Transverse colon (tissue), 4 donors: ENCODE measurements at regions not wholly inside any gene's neighbourhood (a gene's known extent, or its start where the extent isn't known, plus 50 kb on each side); places are given as distances from the start of the nearest gene placed in this dataset.

Source experiments
- DNase-seq: peaks from one replicate; pipeline ENCODE4 v3.0.0-alpha.2; 2019
- H3K27ac ChIP-seq, 4 donors: fragments of 200-600 bp; sonication (generic); 2 replicates each; pipeline ENCODE4 v1.5.1; 2016 to 2018; ENCODE audit warnings: inconsistent platforms in 4 of 4
- H3K27me3 ChIP-seq: fragments of 200-600 bp; sonication (generic); 2 replicates; pipeline ENCODE4 v1.5.1; 2017; ENCODE audit warnings: inconsistent platforms
- H3K36me3 ChIP-seq, 4 donors: fragments of 200-600 bp; sonication (generic); 2 replicates each; pipeline ENCODE4 v1.5.1; 2017 to 2019; ENCODE audit warnings: inconsistent platforms in 4 of 4
- H3K4me1 ChIP-seq, 4 donors: fragments of 200-600 bp; sonication (generic); 2 replicates each; pipeline ENCODE4 v1.5.1; 2017 to 2020; ENCODE audit warnings: inconsistent platforms in 4 of 4
- H3K4me3 ChIP-seq, 4 donors: fragments of 200-600 bp; sonication (generic); 1 replicate in 1 of 4; 2 replicates in 3 of 4; pipeline versions ENCODE4 v1.5.1 to v1.6.1; 2017 to 2019; ENCODE audit warnings: inconsistent platforms in 4 of 4
- H3K9me3 ChIP-seq, 2 donors: fragments of 200-600 bp; sonication (generic); 2 replicates each; pipeline ENCODE4 v1.5.1; 2017 to 2019; ENCODE audit warnings: inconsistent platforms in 2 of 2
- EP300 ChIP-seq: sonication (generic); formaldehyde crosslinking; IDR thresholded peaks from one replicate; pipeline ENCODE4 v1.6.1; 2017; ENCODE audit warnings: antibody characterized with exemption, low read depth
- POLR2A ChIP-seq: fragments of 450-650 bp; IDR thresholded peaks from one replicate; pipeline ENCODE4 v1.6.1; 2016; ENCODE audit warnings: antibody characterized with exemption, mild to moderate bottlenecking, moderate library complexity
- POLR2AphosphoS5 ChIP-seq, 3 donors: sonication (generic); formaldehyde crosslinking; IDR thresholded peaks; one replicate each; pipeline ENCODE4 v1.6.1; 2016; ENCODE audit warnings: antibody characterized with exemption in 3 of 3
- WGBS, 2 donors: methylation state at CpG; one replicate each; pipeline ENCODE4 v1.1.5; 2018; ENCODE audit warnings: low coverage in 1 of 2; 5-methylcytosine and 5-hydroxymethylcytosine counted together
- in situ Hi-C, 4 donors: fragments of 200-750 bp; cut with MboI; loops; one replicate each; pipeline versions ENCODE4 v1.15.0 to v1.15.1; 2017; ENCODE audit warnings: low sequenced_read_pairs in 3 of 4, low pct_ligation_motif_present in 1 of 4, low pct_unique_long_range_greater_than_20kb in 1 of 4
- intact Hi-C: fragments of 100-400 bp; cut with DNase I; formaldehyde crosslinking; loops from one replicate; pipeline ENCODE4 v1.15.1; 2023; ENCODE audit warnings: low total_unique reads
- TF ChIP-seq, protein P1 (sequence below), 5 experiments: fragments of 200-600 bp in 3 of 5; fragments of 450-650 bp in 2 of 5; sonication (generic) in 3 of 5; IDR thresholded peaks; 1 replicate in 2 of 5; 2 replicates in 3 of 5; pipeline ENCODE4 v1.5.1; 2016 to 2017; ENCODE audit warnings: antibody characterized with exemption in 5 of 5, inconsistent platforms in 3 of 5, mild to moderate bottlenecking in 2 of 5, moderate library complexity in 1 of 5

DNA sequence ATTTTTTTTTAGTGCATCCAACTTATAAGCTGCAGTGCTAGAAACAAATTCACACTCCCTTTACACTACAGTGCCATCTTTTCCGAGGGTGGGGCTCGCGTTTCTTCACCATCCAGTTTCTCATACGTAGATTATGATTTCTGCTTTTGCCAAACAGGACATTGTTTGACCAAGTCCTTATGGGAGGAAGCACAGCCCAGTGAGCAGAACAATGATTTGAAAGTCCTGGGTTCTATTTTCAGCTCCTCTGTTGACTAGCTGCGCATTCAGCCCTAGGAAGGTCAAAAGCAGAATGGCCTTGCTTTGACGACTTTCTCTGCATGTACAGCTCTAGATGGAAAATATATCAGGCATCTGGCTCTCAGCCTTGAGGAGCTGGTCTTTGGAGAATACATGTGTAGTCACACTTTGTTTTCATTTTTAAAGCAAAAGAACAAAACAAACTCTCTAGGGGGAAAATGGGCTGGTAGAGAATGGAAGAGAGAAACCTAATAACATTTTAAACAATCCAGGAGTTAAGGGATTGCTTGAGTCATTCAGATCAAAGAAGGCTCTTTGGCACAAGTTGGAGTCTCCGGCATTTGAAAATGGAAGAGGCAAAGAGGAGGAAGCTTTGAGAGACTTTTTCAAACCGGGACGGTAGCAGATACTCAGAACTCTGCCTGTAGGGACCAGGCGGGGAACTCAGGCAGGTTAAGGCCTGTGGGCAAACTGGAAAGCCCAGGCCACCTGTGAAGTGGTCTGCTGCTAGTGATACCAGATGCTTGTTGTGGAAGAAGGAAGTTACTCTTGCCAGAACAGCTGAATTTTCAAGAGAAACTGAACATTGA is 257.3 kb upstream of the PLEKHG7 start:
- H3K9me3 ChIP-seq: no peaks in the 10 kb centered on the region
- intact Hi-C loops (no loop called here), in situ Hi-C loops (no loop called here)
- peak overlapping the region; percentile 12 to 58 (median 44) for H3K27ac ChIP-seq
- 67 to 71% methylated on average over 5 to 10 of the region's 10 CpGs for WGBS, 2 donors
- no peaks in the 10 kb centered on the region for H3K36me3 ChIP-seq
- DNase-seq: peak; percentile 47
- TF ChIP-seq, protein P1, sequence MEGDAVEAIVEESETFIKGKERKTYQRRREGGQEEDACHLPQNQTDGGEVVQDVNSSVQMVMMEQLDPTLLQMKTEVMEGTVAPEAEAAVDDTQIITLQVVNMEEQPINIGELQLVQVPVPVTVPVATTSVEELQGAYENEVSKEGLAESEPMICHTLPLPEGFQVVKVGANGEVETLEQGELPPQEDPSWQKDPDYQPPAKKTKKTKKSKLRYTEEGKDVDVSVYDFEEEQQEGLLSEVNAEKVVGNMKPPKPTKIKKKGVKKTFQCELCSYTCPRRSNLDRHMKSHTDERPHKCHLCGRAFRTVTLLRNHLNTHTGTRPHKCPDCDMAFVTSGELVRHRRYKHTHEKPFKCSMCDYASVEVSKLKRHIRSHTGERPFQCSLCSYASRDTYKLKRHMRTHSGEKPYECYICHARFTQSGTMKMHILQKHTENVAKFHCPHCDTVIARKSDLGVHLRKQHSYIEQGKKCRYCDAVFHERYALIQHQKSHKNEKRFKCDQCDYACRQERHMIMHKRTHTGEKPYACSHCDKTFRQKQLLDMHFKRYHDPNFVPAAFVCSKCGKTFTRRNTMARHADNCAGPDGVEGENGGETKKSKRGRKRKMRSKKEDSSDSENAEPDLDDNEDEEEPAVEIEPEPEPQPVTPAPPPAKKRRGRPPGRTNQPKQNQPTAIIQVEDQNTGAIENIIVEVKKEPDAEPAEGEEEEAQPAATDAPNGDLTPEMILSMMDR (IDR thresholded peaks at IDR 0.05): no peak
- TF ChIP-seq POLR2AphosphoS5 (IDR thresholded peaks at IDR 0.05): peak in 1 of 3 donors; percentile 28
- H3K4me3 ChIP-seq: no peak overlapping the region
- H3K4me1 ChIP-seq: peaks cover 0 to 16% (median 11%) of the 10 kb centered on the region in 4 donors
- H3K27me3 ChIP-seq: no peaks in the 10 kb centered on the region

DNA sequence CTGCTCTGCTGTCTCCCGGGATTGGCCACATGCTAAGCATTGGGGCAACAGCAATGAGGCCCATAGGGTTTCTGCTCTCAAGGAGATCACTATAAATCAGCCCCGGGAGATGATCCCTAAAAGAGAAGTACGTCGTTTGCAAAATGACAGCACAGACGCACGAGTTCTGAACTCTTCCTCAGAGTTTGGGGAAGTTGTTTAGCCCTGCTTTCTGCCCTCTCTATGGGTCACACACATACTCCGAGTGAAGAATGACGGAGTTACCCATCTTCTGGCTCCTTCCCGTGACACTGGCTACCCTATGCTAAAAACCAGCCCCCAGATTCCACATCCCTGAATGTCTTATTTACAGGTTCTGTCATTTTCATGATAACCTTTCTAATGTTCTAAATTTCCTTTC is 258.0 kb upstream of the PLEKHG7 start:
- no peaks in the 10 kb centered on the region for H3K36me3 ChIP-seq
- no peaks in the 10 kb centered on the region for H3K9me3 ChIP-seq
- H3K27ac ChIP-seq: peak overlapping the region in 3 of 4 donors; percentile 3 to 58 (median 38)
- TF ChIP-seq POLR2A (peak; percentile 8), POLR2AphosphoS5 (IDR thresholded peaks at IDR 0.05) (no peak)
- 57 to 78% methylated on average over 4 to 9 of the region's 9 CpGs for WGBS, 2 donors
- intact Hi-C loops: no loop called here
- peak; percentile 24 for DNase-seq
- in situ Hi-C loops: no loop called here
- H3K27me3 ChIP-seq: no peaks in the 10 kb centered on the region
- peaks cover 0 to 17% (median 11%) of the 10 kb centered on the region in 4 donors for H3K4me1 ChIP-seq
- no peak overlapping the region for H3K4me3 ChIP-seq

DNA sequence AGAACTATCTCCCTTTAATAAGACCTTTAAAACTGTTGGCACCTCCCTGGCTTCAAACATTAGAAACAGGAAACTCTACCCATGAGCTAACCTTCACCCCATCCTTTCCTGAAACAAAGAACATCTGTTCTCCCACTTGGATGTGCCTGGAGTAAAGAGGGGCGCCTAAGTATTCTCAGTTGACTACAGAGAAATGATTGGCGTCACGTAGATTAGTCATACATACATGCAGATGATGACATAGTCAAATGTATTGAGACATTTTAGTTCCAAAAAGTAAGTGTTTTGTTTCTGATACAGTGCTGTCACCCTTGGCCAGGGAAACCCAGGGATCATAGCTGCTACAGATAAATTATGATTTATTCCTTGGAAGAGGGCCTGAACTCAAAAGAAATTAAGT is 260.0 kb upstream of the PLEKHG7 start:
- TF ChIP-seq EP300 (no peak), POLR2AphosphoS5 (IDR thresholded peaks at IDR 0.05) (no peak)
- TF ChIP-seq, protein P1 (IDR thresholded peaks at IDR 0.05): no peak
- intact Hi-C loops (no loop called here), in situ Hi-C loops (no loop called here)
- DNase-seq: no peak
- H3K27ac ChIP-seq: no peak overlapping the region
- H3K4me1 ChIP-seq: peaks cover 0 to 20% (median 11%) of the 10 kb centered on the region in 4 donors
- no peaks in the 10 kb centered on the region for H3K9me3 ChIP-seq
- WGBS, 2 donors: 93 to 100% methylated on average over 2 to 3 of the region's 3 CpGs
- H3K4me3 ChIP-seq: no peak overlapping the region
- H3K36me3 ChIP-seq: no peaks in the 10 kb centered on the region
- H3K27me3 ChIP-seq: no peaks in the 10 kb centered on the region

DNA sequence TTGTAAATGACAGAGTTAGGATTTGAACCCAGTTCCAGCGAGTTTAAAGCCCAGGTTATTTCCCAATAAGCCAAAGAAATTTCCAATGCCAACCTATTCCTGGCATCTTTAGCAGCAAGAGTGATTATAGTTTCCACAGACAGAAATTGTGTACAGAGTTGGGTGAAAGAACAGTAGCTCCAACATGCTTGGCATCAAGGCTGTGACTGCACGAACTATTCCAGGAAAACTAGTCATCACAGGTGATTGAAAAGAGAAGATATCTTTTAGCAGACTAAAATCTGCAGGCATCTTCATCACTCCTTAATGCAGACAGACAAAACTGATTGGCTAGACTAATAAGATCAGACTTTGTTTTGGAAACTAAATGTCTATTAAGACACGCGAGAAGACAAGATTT is 262.7 kb upstream of the PLEKHG7 start:
- TF ChIP-seq POLR2A: no peak
- peaks cover 0 to 4% (median 0%) of the 10 kb centered on the region in 4 donors for H3K4me1 ChIP-seq
- H3K9me3 ChIP-seq: no peaks in the 10 kb centered on the region
- H3K36me3 ChIP-seq: no peaks in the 10 kb centered on the region
- no peaks in the 10 kb centered on the region for H3K27me3 ChIP-seq
- no peak for DNase-seq
- in situ Hi-C loops: no loop called here
- WGBS, 2 donors: 89 to 93% methylated on average over 4 of the region's 4 CpGs
- H3K27ac ChIP-seq: no peak overlapping the region
- intact Hi-C loops: no loop called here
- no peak overlapping the region for H3K4me3 ChIP-seq

DNA sequence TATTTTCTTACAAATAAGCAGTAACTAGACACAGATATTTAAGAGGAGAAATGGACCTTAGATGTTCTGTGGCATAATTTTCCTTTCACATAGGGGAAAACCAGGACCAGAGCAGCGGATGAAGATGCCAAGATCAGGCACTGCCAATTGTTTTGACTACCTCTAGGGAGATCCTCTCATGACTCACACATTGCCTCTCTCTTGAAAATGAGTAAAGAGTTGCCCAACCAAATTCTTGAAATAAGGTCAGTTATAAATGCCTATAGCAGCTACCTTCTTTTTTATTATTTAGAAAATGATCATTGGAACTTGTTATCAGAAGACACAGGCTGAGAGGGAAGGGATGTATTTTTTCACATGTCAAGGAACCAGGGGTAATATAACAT is 263.4 kb upstream of the PLEKHG7 start:
- H3K4me3 ChIP-seq: no peak overlapping the region
- in situ Hi-C loops: no loop called here
- 63 to 74% methylated on average over 1 of the region's 1 CpG for WGBS, 2 donors
- intact Hi-C loops: no loop called here
- no peak for TF ChIP-seq POLR2A
- TF ChIP-seq EP300: no peak
- TF ChIP-seq, protein P1 (IDR thresholded peaks at IDR 0.05): no peak
- no peak for TF ChIP-seq POLR2AphosphoS5 (IDR thresholded peaks at IDR 0.05)
- H3K9me3 ChIP-seq: no peaks in the 10 kb centered on the region
- no peak for DNase-seq
- peaks cover 0 to 4% (median 0%) of the 10 kb centered on the region in 4 donors for H3K4me1 ChIP-seq
- H3K27me3 ChIP-seq: no peaks in the 10 kb centered on the region
- no peak overlapping the region for H3K27ac ChIP-seq
- no peaks in the 10 kb centered on the region for H3K36me3 ChIP-seq
